ENCODE measurements at regions not wholly inside any gene's neighbourhood (a gene's known extent, or its start where the extent isn't known, plus 50 kb on each side); places are given as distances from the start of the nearest gene placed in this dataset.

- ChIA-PET POLR2A (no interaction called here), CTCF (no interaction called here)
- Histone ChIP-seq H3K9me3 (no peaks in the 10 kb centered on the region), H2AFZ (ENCODE audit: low read depth) (no peak overlapping the region), H3K9me2 (no peaks in the 10 kb centered on the region), H3K27me3 (ENCODE audit: insufficient read depth) (no peaks in the 10 kb centered on the region), H4K20me1 (ENCODE audit: insufficient read depth) (no peaks in the 10 kb centered on the region), H3K27ac (ENCODE audit: low read depth in 2 of 2, low read length in 1 of 2) (no peak overlapping the region), H3K9ac (no peak overlapping the region), H3K36me3 (replicated peaks in 1 of 2; ENCODE audit: control insufficient read depth in 1 of 2, insufficient read depth in 2 of 2, low read length in 1 of 2) (no peaks in the 10 kb centered on the region), H3K4me1 (ENCODE audit: control insufficient read depth in 1 of 2, insufficient read depth in 2 of 2, low read depth in 1 of 2, low read length in 1 of 2) (peaks cover 3 to 9% of the 10 kb centered on the region in 2 experiments; a peak in 2 of 4 replicates), H3F3A (replicated peaks; ENCODE audit: insufficient read depth) (no peaks in the 10 kb centered on the region), H3K4me3 (ENCODE audit: low read depth in 2 of 2, low read length in 1 of 2) (no peak overlapping the region), H3K79me2 (ENCODE audit: insufficient read depth) (no peaks in the 10 kb centered on the region), H3K4me2 (no peak overlapping the region)
- no peak for DNase-seq
- 63% methylated on average over 1 of the region's 1 CpG for WGBS (ENCODE audit: low lambda C conversion rate)
- no peak for TF ChIP-seq IRF3 (IDR thresholded peaks at IDR 0.05; ENCODE audit: low read depth, low read length)
- no peak for TF ChIP-seq SMC3 (IDR thresholded peaks at IDR 0.05; ENCODE audit: low read depth, low read length)
- no peak for TF ChIP-seq EZH2phosphoT487 (IDR thresholded peaks at IDR 0.05; ENCODE audit: borderline replicate concordance, low read depth)
- TF ChIP-seq RAD21 (IDR thresholded peaks at IDR 0.05; ENCODE audit: low read length) = no peak
- no peak for TF ChIP-seq NFIC (IDR thresholded peaks at IDR 0.05; ENCODE audit: borderline replicate concordance)
- no peak for TF ChIP-seq EP300 (IDR thresholded peaks at IDR 0.05; ENCODE audit: borderline replicate concordance in 1 of 2, low read depth in 1 of 2, low read length in 1 of 2)
- no peak for TF ChIP-seq MXI1 (IDR thresholded peaks at IDR 0.05; ENCODE audit: low read depth, low read length)
- TF ChIP-seq TCF12 (IDR thresholded peaks at IDR 0.05) = no peak
- no peak for TF ChIP-seq TAF1 (IDR thresholded peaks at IDR 0.05; ENCODE audit: borderline replicate concordance, low read depth, low read length)
- TF ChIP-seq, protein P1, sequence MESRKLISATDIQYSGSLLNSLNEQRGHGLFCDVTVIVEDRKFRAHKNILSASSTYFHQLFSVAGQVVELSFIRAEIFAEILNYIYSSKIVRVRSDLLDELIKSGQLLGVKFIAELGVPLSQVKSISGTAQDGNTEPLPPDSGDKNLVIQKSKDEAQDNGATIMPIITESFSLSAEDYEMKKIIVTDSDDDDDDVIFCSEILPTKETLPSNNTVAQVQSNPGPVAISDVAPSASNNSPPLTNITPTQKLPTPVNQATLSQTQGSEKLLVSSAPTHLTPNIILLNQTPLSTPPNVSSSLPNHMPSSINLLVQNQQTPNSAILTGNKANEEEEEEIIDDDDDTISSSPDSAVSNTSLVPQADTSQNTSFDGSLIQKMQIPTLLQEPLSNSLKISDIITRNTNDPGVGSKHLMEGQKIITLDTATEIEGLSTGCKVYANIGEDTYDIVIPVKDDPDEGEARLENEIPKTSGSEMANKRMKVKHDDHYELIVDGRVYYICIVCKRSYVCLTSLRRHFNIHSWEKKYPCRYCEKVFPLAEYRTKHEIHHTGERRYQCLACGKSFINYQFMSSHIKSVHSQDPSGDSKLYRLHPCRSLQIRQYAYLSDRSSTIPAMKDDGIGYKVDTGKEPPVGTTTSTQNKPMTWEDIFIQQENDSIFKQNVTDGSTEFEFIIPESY (IDR thresholded peaks at IDR 0.05; ENCODE audit: borderline replicate concordance, low read depth) = no peak
- TF ChIP-seq RFX5 (IDR thresholded peaks at IDR 0.05; ENCODE audit: low read length) = no peak
- TF ChIP-seq ELF1 (IDR thresholded peaks at IDR 0.05) = no peak
- TF ChIP-seq USF2 (IDR thresholded peaks at IDR 0.05; ENCODE audit: borderline replicate concordance, low read depth, low read length) = no peak
- TF ChIP-seq FOXJ3 (CRISPR knock-in tag; IDR thresholded peaks at IDR 0.05) = no peak
- TF ChIP-seq POLR2AphosphoS5 (IDR thresholded peaks at IDR 0.05; ENCODE audit: low read depth, low read length) = no peak
- TF ChIP-seq GATA2 (CRISPR knock-in tag; IDR thresholded peaks at IDR 0.05) = no peak
- no peak for TF ChIP-seq FOSL2 (IDR thresholded peaks at IDR 0.05; ENCODE audit: borderline replicate concordance, low read depth)
- no peak for TF ChIP-seq CHD2 (IDR thresholded peaks at IDR 0.05; ENCODE audit: low read length, partially characterized antibody)
Measured at GRCh38 chr3:181919375-181919774, 207.7 kb downstream of the SOX2 start.

Measured in SK-N-SH (cell line).